ENCODE measurements at regions not wholly inside any gene's neighbourhood (a gene's known extent, or its start where the extent isn't known, plus 50 kb on each side); places are given as distances from the start of the nearest gene placed in this dataset.

DNA sequence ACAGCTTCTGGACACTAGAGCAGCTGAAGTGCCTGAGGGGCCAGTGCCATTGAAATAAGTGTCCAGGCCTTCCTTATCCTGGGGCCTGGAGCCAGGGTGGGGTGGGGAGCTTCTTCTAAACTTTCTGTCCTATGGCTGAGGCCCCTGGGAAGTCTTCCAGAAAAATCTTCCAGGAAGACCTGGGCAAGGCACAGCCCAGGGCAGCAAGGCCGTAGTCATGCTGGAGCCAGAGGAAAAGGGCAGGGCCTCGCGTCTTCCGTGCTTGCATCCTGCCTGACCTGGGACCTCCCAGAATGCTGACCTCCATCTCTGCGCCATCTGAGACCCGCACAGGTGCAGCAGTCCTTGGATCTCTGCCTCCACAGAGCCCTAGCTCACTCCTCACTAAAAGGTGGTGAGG lies 96.7 kb upstream of the SLC44A3 start:
- peaks cover 4 to 5% of the 10 kb centered on the region in 2 donors for H3K27me3 Mint-ChIP-seq
- intact Hi-C loops (cut with micrococcal nuclease): no loop called here
- H3K4me3 Mint-ChIP-seq: no peak overlapping the region
- H3K9me3 ChIP-seq (ENCODE audit: control insufficient read depth in 1 of 2, low read length in 2 of 2): no peaks in the 10 kb centered on the region
- no peaks in the 10 kb centered on the region for H3K36me3 ChIP-seq (ENCODE audit: insufficient read depth, low read length)
- H3K9me3 Mint-ChIP-seq: peaks cover 0 to 4% (median 0%) of the 10 kb centered on the region in 8 donors
- DNase-seq: no peak
- H3K4me1 ChIP-seq (ENCODE audit: insufficient read depth, low read length): no peaks in the 10 kb centered on the region
- no peaks in the 10 kb centered on the region for H3K27me3 ChIP-seq (ENCODE audit: insufficient read depth, low read length)
- H3K27ac ChIP-seq (ENCODE audit: low read depth, low read length): no peak overlapping the region
- no peaks in the 10 kb centered on the region for H3K36me3 Mint-ChIP-seq
- no peak overlapping the region for H3K27ac Mint-ChIP-seq
- no peaks in the 10 kb centered on the region for H3K4me1 Mint-ChIP-seq
- CTCF ChIA-PET (ENCODE audit: partially characterized antibody): no interaction called here
- H3K4me3 ChIP-seq (ENCODE audit: low read length in 2 of 2): no peak overlapping the region
- POLR2A ChIA-PET (ENCODE audit: partially characterized antibody): no interaction called here

DNA sequence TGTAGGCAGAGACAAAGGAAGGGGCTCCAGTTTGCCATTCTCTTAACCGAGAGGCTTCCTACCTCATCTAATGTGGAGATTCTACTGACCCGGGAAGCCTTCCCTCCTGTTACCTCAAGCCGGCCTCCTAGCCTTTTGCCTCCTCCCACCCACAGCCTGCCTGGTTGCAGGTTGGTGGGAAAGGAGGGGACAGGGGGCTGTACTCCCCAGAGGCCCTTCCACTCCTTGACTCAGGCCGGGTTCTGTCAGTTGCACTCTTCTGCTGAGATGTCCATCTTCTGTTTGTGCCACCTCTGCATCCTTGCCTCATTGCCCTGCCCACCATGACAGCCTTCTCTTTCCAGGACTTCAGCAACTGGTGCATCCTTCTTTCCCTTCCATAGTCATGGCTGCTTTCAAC lies 98.0 kb upstream of the SLC44A3 start:
- POLR2A ChIA-PET (ENCODE audit: partially characterized antibody): no interaction called here
- no peak for DNase-seq
- CTCF ChIA-PET (ENCODE audit: partially characterized antibody): no interaction called here
- Mint-ChIP-seq H3K36me3 (no peaks in the 10 kb centered on the region), H3K27me3 (peaks cover 4 to 5% of the 10 kb centered on the region in 2 donors), H3K9me3 (peaks cover 0 to 4% (median 0%) of the 10 kb centered on the region in 8 donors), H3K4me1 (no peaks in the 10 kb centered on the region), H3K27ac (no peak overlapping the region), H3K4me3 (no peak overlapping the region)
- no peak overlapping the region for H3K27ac ChIP-seq (ENCODE audit: low read depth, low read length)
- H3K9me3 ChIP-seq (ENCODE audit: control insufficient read depth in 1 of 2, low read length in 2 of 2): no peaks in the 10 kb centered on the region
- no peaks in the 10 kb centered on the region for H3K4me1 ChIP-seq (ENCODE audit: insufficient read depth, low read length)
- H3K36me3 ChIP-seq (ENCODE audit: insufficient read depth, low read length): no peaks in the 10 kb centered on the region
- no peak overlapping the region for H3K4me3 ChIP-seq (ENCODE audit: low read length in 2 of 2)
- intact Hi-C loops (cut with micrococcal nuclease): no loop called here
- no peaks in the 10 kb centered on the region for H3K27me3 ChIP-seq (ENCODE audit: insufficient read depth, low read length)

DNA sequence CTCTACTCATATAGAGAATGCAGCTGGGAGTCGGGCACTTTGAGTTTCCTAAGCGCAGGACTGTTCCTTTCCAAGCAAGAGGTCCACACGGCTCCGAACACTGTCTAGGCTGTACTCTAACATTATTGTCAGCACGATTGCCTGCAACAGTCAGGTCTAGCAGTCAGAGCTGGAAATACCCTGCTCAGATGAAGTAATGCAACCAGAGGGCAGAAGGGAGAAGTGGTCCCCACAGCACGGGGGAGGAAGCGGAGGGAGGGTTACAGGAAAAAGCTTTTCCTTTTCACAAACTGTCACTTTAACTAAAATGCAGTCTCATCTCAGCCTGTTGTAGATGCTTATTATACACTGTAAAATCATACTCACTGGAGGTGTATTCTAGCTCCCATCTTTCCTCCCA lies 98.9 kb upstream of the SLC44A3 start:
- intact Hi-C loops (cut with micrococcal nuclease): no loop called here
- no peak overlapping the region for H3K4me3 Mint-ChIP-seq
- H3K27ac Mint-ChIP-seq: no peak overlapping the region
- no peaks in the 10 kb centered on the region for H3K9me3 ChIP-seq (ENCODE audit: control insufficient read depth in 1 of 2, low read length in 2 of 2)
- CTCF ChIA-PET (ENCODE audit: partially characterized antibody): no interaction called here
- no peaks in the 10 kb centered on the region for H3K4me1 ChIP-seq (ENCODE audit: insufficient read depth, low read length)
- DNase-seq: no peak
- H3K4me3 ChIP-seq (ENCODE audit: low read length in 2 of 2): no peak overlapping the region
- peaks cover 4 to 5% of the 10 kb centered on the region in 2 donors for H3K27me3 Mint-ChIP-seq
- H3K27ac ChIP-seq (ENCODE audit: low read depth, low read length): no peak overlapping the region
- H3K27me3 ChIP-seq (ENCODE audit: insufficient read depth, low read length): no peaks in the 10 kb centered on the region
- peaks cover 0 to 4% (median 0%) of the 10 kb centered on the region in 8 donors for H3K9me3 Mint-ChIP-seq
- H3K36me3 ChIP-seq (ENCODE audit: insufficient read depth, low read length): no peaks in the 10 kb centered on the region
- POLR2A ChIA-PET (ENCODE audit: partially characterized antibody): no interaction called here
- H3K4me1 Mint-ChIP-seq: no peaks in the 10 kb centered on the region
- no peaks in the 10 kb centered on the region for H3K36me3 Mint-ChIP-seq

DNA sequence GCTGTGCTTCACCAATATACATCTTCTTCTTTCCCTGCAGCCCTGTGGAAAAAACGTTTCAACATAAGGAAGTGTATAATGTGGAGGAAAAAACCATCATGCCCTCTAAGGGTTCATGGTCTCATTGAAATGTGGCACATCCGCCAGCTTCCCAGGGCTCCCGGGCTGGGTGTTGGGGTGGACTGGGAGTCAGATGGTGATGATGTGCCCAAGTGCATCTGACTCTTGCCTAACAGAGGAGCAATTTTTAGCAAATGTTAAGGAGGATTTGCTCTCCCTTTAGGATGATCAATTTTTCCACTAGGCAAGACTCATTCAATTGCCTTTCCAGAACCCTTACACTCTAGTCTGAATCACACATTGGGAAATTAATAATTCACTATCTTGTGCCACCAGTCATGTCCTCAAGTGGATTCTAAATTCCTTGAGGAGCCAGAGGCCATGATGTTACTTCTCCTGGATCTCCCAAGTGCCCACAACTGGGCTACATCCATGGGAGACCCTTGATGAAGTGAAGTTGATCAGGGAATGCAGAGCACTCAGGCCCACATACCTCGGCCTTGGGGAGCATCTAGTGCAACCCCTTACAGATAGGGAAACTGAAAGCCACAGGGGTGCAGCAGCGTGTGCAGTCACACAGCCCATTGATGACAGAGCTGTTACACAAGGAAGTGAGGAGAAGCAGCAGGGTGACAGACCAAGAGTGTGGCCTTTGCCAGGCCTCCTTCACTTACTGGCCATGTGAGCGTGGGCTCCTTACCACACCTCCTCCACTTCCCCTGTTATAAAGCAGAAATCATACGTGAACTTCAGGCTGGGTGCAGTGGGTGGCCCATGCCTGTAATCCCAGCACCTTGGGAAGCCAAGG lies 100.0 kb upstream of the SLC44A3 start:
- H3K9me3 ChIP-seq (ENCODE audit: control insufficient read depth in 1 of 2, low read length in 2 of 2): no peaks in the 10 kb centered on the region
- ChIA-PET POLR2A (ENCODE audit: partially characterized antibody) (no interaction called here), CTCF (ENCODE audit: partially characterized antibody) (no interaction called here)
- no peak overlapping the region for H3K27ac ChIP-seq (ENCODE audit: low read depth, low read length)
- no peaks in the 10 kb centered on the region for H3K36me3 Mint-ChIP-seq
- DNase-seq: no peak
- no peaks in the 10 kb centered on the region for H3K27me3 ChIP-seq (ENCODE audit: insufficient read depth, low read length)
- intact Hi-C loops (cut with micrococcal nuclease): no loop called here
- H3K36me3 ChIP-seq (ENCODE audit: insufficient read depth, low read length): no peaks in the 10 kb centered on the region
- peaks cover 1 to 4% of the 10 kb centered on the region in 2 donors for H3K27me3 Mint-ChIP-seq
- H3K4me1 ChIP-seq (ENCODE audit: insufficient read depth, low read length): no peaks in the 10 kb centered on the region
- no peaks in the 10 kb centered on the region for H3K4me1 Mint-ChIP-seq
- H3K4me3 ChIP-seq (ENCODE audit: low read length in 2 of 2): no peak overlapping the region
- H3K4me3 Mint-ChIP-seq: no peak overlapping the region
- H3K27ac Mint-ChIP-seq: no peak overlapping the region
- H3K9me3 Mint-ChIP-seq: no peaks in the 10 kb centered on the region

DNA sequence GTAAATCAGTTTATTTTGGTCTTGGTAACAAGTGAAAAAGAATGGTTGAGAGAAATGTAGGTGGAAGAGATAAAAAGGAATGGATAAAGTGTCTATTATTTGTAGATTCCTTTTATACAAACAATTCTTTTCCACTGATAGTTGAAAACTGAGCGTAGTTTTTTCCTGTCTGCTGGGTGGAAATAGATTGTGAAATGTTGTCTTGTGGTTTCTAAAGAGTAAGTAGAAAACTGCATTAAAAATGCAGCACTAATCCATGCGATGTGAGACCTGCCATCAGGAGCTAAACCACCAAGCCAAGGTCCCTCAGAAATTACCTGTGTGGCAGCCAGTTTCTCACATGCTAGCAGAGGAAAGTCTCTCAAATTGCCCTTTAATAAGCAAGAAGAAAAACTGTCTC lies 103.2 kb upstream of the SLC44A3 start:
- H3K27me3 ChIP-seq (ENCODE audit: insufficient read depth, low read length): no peaks in the 10 kb centered on the region
- no peaks in the 10 kb centered on the region for H3K36me3 Mint-ChIP-seq
- H3K4me1 Mint-ChIP-seq: no peaks in the 10 kb centered on the region
- no peaks in the 10 kb centered on the region for H3K9me3 Mint-ChIP-seq
- no peaks in the 10 kb centered on the region for H3K4me1 ChIP-seq (ENCODE audit: insufficient read depth, low read length)
- ChIA-PET POLR2A (ENCODE audit: partially characterized antibody) (no interaction called here), CTCF (ENCODE audit: partially characterized antibody) (no interaction called here)
- no peaks in the 10 kb centered on the region for H3K36me3 ChIP-seq (ENCODE audit: insufficient read depth, low read length)
- intact Hi-C loops (cut with micrococcal nuclease): no loop called here
- DNase-seq: no peak
- no peak overlapping the region for H3K27ac Mint-ChIP-seq
- H3K27ac ChIP-seq (ENCODE audit: low read depth, low read length): no peak overlapping the region
- H3K4me3 Mint-ChIP-seq: no peak overlapping the region
- H3K4me3 ChIP-seq (ENCODE audit: low read length in 2 of 2): no peak overlapping the region
- H3K27me3 Mint-ChIP-seq: peaks cover 0 to 7% of the 10 kb centered on the region in 2 donors
- no peaks in the 10 kb centered on the region for H3K9me3 ChIP-seq (ENCODE audit: control insufficient read depth in 1 of 2, low read length in 2 of 2)

DNA sequence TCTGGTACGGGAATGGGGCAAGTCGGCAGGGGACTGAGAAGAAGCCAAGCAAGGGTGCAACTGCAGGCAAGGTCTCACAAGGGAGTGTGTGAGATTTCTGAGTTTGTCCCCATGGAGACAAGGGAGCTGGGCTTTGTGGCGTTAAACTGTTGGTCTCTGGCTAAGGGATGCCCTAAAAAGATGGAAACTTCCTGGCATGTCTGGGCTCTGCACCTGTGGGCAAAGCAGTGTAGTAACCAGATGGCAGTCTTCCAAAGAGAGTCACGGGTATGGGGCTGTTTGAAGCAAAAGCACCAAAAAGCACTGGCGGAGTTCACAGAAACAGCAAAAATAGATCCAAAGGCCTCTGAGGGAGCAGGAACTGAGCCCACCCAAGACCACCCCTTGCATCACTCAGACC lies 104.8 kb upstream of the SLC44A3 start:
- intact Hi-C loops (cut with micrococcal nuclease): no loop called here
- no peaks in the 10 kb centered on the region for H3K9me3 Mint-ChIP-seq
- Histone ChIP-seq H3K9me3 (ENCODE audit: control insufficient read depth in 1 of 2, low read length in 2 of 2) (no peaks in the 10 kb centered on the region), H3K36me3 (ENCODE audit: insufficient read depth, low read length) (no peaks in the 10 kb centered on the region), H3K27me3 (ENCODE audit: insufficient read depth, low read length) (no peaks in the 10 kb centered on the region), H3K4me1 (ENCODE audit: insufficient read depth, low read length) (no peaks in the 10 kb centered on the region), H3K4me3 (ENCODE audit: low read length in 2 of 2) (no peak overlapping the region), H3K27ac (ENCODE audit: low read depth, low read length) (no peak overlapping the region)
- H3K4me3 Mint-ChIP-seq: no peak overlapping the region
- ChIA-PET POLR2A (ENCODE audit: partially characterized antibody) (no interaction called here), CTCF (ENCODE audit: partially characterized antibody) (no interaction called here)
- peaks cover 0 to 8% of the 10 kb centered on the region in 2 donors for H3K27me3 Mint-ChIP-seq
- H3K27ac Mint-ChIP-seq: no peak overlapping the region
- no peaks in the 10 kb centered on the region for H3K36me3 Mint-ChIP-seq
- no peak for DNase-seq
- H3K4me1 Mint-ChIP-seq: no peaks in the 10 kb centered on the region

DNA sequence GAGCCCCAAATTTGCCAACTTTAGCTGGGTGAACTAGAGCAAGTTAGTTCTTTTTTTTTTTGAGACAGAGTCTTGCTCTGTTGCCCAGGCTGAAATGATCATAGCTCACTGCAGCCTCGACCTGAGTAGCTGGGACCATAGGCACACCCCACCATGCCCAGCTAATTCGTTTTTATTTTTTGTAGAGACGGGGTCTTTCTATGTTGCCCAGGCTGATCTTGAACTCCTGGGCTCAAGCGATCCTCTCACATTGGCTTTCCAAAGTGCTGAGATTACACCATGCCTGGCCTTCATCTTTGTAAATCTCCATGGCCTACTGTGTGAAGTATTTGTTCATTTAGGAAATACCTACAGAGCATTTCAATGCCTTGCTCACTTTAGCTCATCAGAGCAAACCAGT lies 105.6 kb upstream of the SLC44A3 start:
- Mint-ChIP-seq H3K27ac (no peak overlapping the region), H3K36me3 (no peaks in the 10 kb centered on the region), H3K9me3 (no peaks in the 10 kb centered on the region), H3K27me3 (peaks cover 0 to 5% of the 10 kb centered on the region in 2 donors), H3K4me3 (no peak overlapping the region), H3K4me1 (no peaks in the 10 kb centered on the region)
- no peaks in the 10 kb centered on the region for H3K36me3 ChIP-seq (ENCODE audit: insufficient read depth, low read length)
- no peak overlapping the region for H3K4me3 ChIP-seq (ENCODE audit: low read length in 2 of 2)
- ChIA-PET CTCF (ENCODE audit: partially characterized antibody) (no interaction called here), POLR2A (ENCODE audit: partially characterized antibody) (no interaction called here)
- intact Hi-C loops (cut with micrococcal nuclease): no loop called here
- no peak overlapping the region for H3K27ac ChIP-seq (ENCODE audit: low read depth, low read length)
- no peaks in the 10 kb centered on the region for H3K27me3 ChIP-seq (ENCODE audit: insufficient read depth, low read length)
- H3K4me1 ChIP-seq (ENCODE audit: insufficient read depth, low read length): no peaks in the 10 kb centered on the region
- DNase-seq: no peak
- H3K9me3 ChIP-seq (ENCODE audit: control insufficient read depth in 1 of 2, low read length in 2 of 2): no peaks in the 10 kb centered on the region

DNA sequence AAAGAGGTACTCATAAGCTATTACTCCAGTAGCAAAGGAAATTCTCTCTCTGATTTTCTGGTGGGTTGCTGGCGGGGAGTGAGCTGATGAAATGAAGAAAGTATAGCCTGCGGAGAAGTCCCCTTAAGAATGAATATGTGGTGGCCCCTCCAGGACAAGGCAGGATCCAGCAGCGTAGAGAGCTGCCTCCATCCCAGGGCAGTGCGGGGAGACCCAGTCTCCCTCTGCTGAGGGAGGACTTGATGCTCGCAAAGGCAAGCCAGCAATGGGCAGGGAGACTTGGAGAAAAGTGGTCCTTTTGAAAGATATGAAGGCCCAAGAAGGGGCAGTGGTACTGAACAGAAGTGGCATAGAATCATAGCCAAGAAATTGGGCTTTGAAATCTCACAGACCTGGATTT lies 106.0 kb upstream of the SLC44A3 start:
- CTCF ChIA-PET (ENCODE audit: partially characterized antibody): no interaction called here
- peaks cover 0 to 4% of the 10 kb centered on the region in 2 donors for H3K27me3 Mint-ChIP-seq
- H3K4me1 Mint-ChIP-seq: no peaks in the 10 kb centered on the region
- no peak overlapping the region for H3K27ac Mint-ChIP-seq
- intact Hi-C loops (cut with micrococcal nuclease): no loop called here
- Histone ChIP-seq H3K36me3 (ENCODE audit: insufficient read depth, low read length) (no peaks in the 10 kb centered on the region), H3K27me3 (ENCODE audit: insufficient read depth, low read length) (no peaks in the 10 kb centered on the region), H3K27ac (ENCODE audit: low read depth, low read length) (no peak overlapping the region), H3K4me1 (ENCODE audit: insufficient read depth, low read length) (no peaks in the 10 kb centered on the region), H3K4me3 (ENCODE audit: low read length in 2 of 2) (no peak overlapping the region), H3K9me3 (ENCODE audit: control insufficient read depth in 1 of 2, low read length in 2 of 2) (no peaks in the 10 kb centered on the region)
- H3K4me3 Mint-ChIP-seq: no peak overlapping the region
- no peaks in the 10 kb centered on the region for H3K36me3 Mint-ChIP-seq
- no peaks in the 10 kb centered on the region for H3K9me3 Mint-ChIP-seq
- POLR2A ChIA-PET (ENCODE audit: partially characterized antibody): no interaction called here
- no peak for DNase-seq

Data from CD4-positive, alpha-beta memory T cell (primary cell).